Spleen (tissue), 11 donors: ENCODE measurements at regions not wholly inside any gene's neighbourhood (a gene's known extent, or its start where the extent isn't known, plus 50 kb on each side); places are given as distances from the start of the nearest gene placed in this dataset.

Experiments
- DNase-seq: peaks from one replicate; pipeline ENCODE4 v3.0.0-alpha.2; 2020
- H3K27ac ChIP-seq, 8 donors: fragments of 200-600 bp; sonication (generic) in 7 of 8; 1 replicate in 4 of 8; 2 replicates in 4 of 8; pipeline versions ENCODE4 v1.5.0 to v1.8.0; 2016 to 2021; ENCODE audit warnings: inconsistent platforms in 4 of 8, mild to moderate bottlenecking in 4 of 8, moderate library complexity in 1 of 8
- H3K27me3 ChIP-seq, 7 donors: fragments of 200-600 bp; sonication (generic) in 6 of 7; replicated peaks in 1 of 7; 1 replicate in 4 of 7; 2 replicates in 3 of 7; pipeline versions ENCODE4 v1.5.0 to v1.8.0; 2016 to 2021; ENCODE audit warnings: inconsistent platforms in 3 of 7, mild to moderate bottlenecking in 1 of 7
- H3K36me3 ChIP-seq, 6 donors: fragments of 200-600 bp; sonication (generic) in 5 of 6; 1 replicate in 4 of 6; 2 replicates in 2 of 6; pipeline versions ENCODE4 v1.5.0 to v1.8.0; 2016 to 2021; ENCODE audit warnings: inconsistent platforms in 2 of 6
- H3K4me1 ChIP-seq, 6 donors: fragments of 200-600 bp; sonication (generic) in 5 of 6; 1 replicate in 3 of 6; 2 replicates in 3 of 6; pipeline versions ENCODE4 v1.5.0 to v1.8.0; 2016 to 2021; ENCODE audit warnings: inconsistent platforms in 3 of 6
- H3K4me3 ChIP-seq, 8 donors: fragments of 200-600 bp; sonication (generic) in 7 of 8; 1 replicate in 4 of 8; 2 replicates in 4 of 8; pipeline versions ENCODE4 v1.5.0 to v1.8.0; 2016 to 2021; ENCODE audit warnings: inconsistent platforms in 4 of 8, mild to moderate bottlenecking in 4 of 8, moderate library complexity in 2 of 8
- H3K9me3 ChIP-seq, 8 donors: fragments of 200-600 bp; sonication (generic) in 7 of 8; 1 replicate in 4 of 8; 2 replicates in 4 of 8; pipeline versions ENCODE4 v1.5.0 to v1.8.0; 2016 to 2021; ENCODE audit warnings: inconsistent platforms in 4 of 8
- CTCF ChIP-seq, 11 experiments: fragments of 200-600 bp in 7 of 11; fragments of 450-650 bp in 4 of 11; sonication (generic) in 4 of 11; IDR thresholded peaks in 8 of 11; conservative IDR thresholded peaks in 3 of 11; 1 replicate in 7 of 11; 2 replicates in 4 of 11; pipeline versions ENCODE4 v1.4.0 to v1.8.0; 2016 to 2021; ENCODE audit warnings: antibody characterized with exemption in 11 of 11, inconsistent platforms in 4 of 11, mild to moderate bottlenecking in 1 of 11
- POLR2A ChIP-seq, 3 donors: fragments of 450-650 bp; IDR thresholded peaks; one replicate each; pipeline ENCODE4 v1.5.1; 2017; ENCODE audit warnings: antibody characterized with exemption in 3 of 3, mild to moderate bottlenecking in 1 of 3
- POLR2AphosphoS5 ChIP-seq, 3 donors: sonication (generic); formaldehyde crosslinking; IDR thresholded peaks; one replicate each; pipeline ENCODE4 v1.5.1; 2017; ENCODE audit warnings: antibody characterized with exemption in 3 of 3
- WGBS, 5 donors: extraction: QIAGEN DNeasy Blood & Tissue Kit in 3 of 5; methylation state at CpG; one replicate each; pipeline versions ENCODE4 v1.1.5 to v1.1.7; 2013 to 2018; 5-methylcytosine and 5-hydroxymethylcytosine counted together
- intact Hi-C: fragments of 100-400 bp; cut with DNase I; formaldehyde crosslinking; loops from one replicate; pipeline ENCODE4 v1.15.0; 2023; ENCODE audit warnings: low total_unique reads
- donor health status: healthy with polysubstance abuse.
- donor health status: DM: no; HTN: no; CAD: no; lungs with moderate emphysema.
- donor health status: DM: no; HTN: no; CAD: no.
- donor health status: Bipolar disorder and iron deficiency.
- donor health status: healthy.
- donor health status: DM: no; HTN: no; CAD: no.
- donor health status: DM: yes; HTN: yes; CAD: no.

GRCh38 chr12:89067421-89068187 is 284.7 kb downstream of the DUSP6 start:
- DNase-seq: no peak
- intact Hi-C loops: no loop called here
- 63 to 88% (median 75%) methylated on average over 2 of the region's 2 CpGs for WGBS, 5 donors
- TF ChIP-seq POLR2A (IDR thresholded peaks at IDR 0.05): no peak
- H3K27me3 ChIP-seq: no peaks in the 10 kb centered on the region
- no peak overlapping the region for H3K4me3 ChIP-seq
- no peaks in the 10 kb centered on the region for H3K4me1 ChIP-seq
- H3K36me3 ChIP-seq: no peaks in the 10 kb centered on the region
- no peak overlapping the region for H3K27ac ChIP-seq
- no peaks in the 10 kb centered on the region for H3K9me3 ChIP-seq

GRCh38 chr12:89064780-89065179 is 287.5 kb downstream of the DUSP6 start:
- no peaks in the 10 kb centered on the region for H3K9me3 ChIP-seq
- no peak for DNase-seq
- no peaks in the 10 kb centered on the region for H3K36me3 ChIP-seq
- no peaks in the 10 kb centered on the region for H3K27me3 ChIP-seq
- H3K4me3 ChIP-seq: no peak overlapping the region
- 90 to 99% (median 97%) methylated on average over 3 of the region's 3 CpGs for WGBS, 5 donors
- peaks cover 0 to 2% (median 0%) of the 10 kb centered on the region in 6 donors for H3K4me1 ChIP-seq
- intact Hi-C loops: no loop called here
- no peak overlapping the region for H3K27ac ChIP-seq
- no peak for TF ChIP-seq CTCF (IDR thresholded peaks at IDR 0.05 in 8 of 11, conservative IDR thresholded peaks at IDR 0.05 in 3 of 11)
- no peak for TF ChIP-seq POLR2AphosphoS5 (IDR thresholded peaks at IDR 0.05)
- no peak for TF ChIP-seq POLR2A (IDR thresholded peaks at IDR 0.05)

GRCh38 chr12:89064151-89064550 is 288.1 kb downstream of the DUSP6 start:
- H3K36me3 ChIP-seq: no peaks in the 10 kb centered on the region
- WGBS, 5 donors: 84 to 96% (median 91%) methylated on average over 6 of the region's 6 CpGs
- intact Hi-C loops: no loop called here
- no peaks in the 10 kb centered on the region for H3K9me3 ChIP-seq
- no peak overlapping the region for H3K27ac ChIP-seq
- no peak for TF ChIP-seq POLR2A (IDR thresholded peaks at IDR 0.05)
- no peak for TF ChIP-seq POLR2AphosphoS5 (IDR thresholded peaks at IDR 0.05)
- TF ChIP-seq CTCF (IDR thresholded peaks at IDR 0.05 in 8 of 11, conservative IDR thresholded peaks at IDR 0.05 in 3 of 11): no peak
- no peak for DNase-seq
- H3K4me3 ChIP-seq: no peak overlapping the region
- peaks cover 0 to 6% (median 0%) of the 10 kb centered on the region in 6 donors for H3K4me1 ChIP-seq
- H3K27me3 ChIP-seq: no peaks in the 10 kb centered on the region

GRCh38 chr12:89062996-89063395 is 289.3 kb downstream of the DUSP6 start:
- Histone ChIP-seq H3K4me3 (no peak overlapping the region), H3K27me3 (no peaks in the 10 kb centered on the region), H3K27ac (no peak overlapping the region), H3K9me3 (no peaks in the 10 kb centered on the region), H3K4me1 (peaks cover 0 to 6% (median 0%) of the 10 kb centered on the region in 6 donors), H3K36me3 (no peaks in the 10 kb centered on the region)
- DNase-seq: no peak
- 80 to 96% (median 80%) methylated on average over 2 of the region's 2 CpGs for WGBS, 5 donors
- intact Hi-C loops: no loop called here
- no peak for TF ChIP-seq POLR2AphosphoS5 (IDR thresholded peaks at IDR 0.05)
- TF ChIP-seq CTCF (IDR thresholded peaks at IDR 0.05 in 8 of 11, conservative IDR thresholded peaks at IDR 0.05 in 3 of 11): no peak
- TF ChIP-seq POLR2A (IDR thresholded peaks at IDR 0.05): no peak
